Heart left ventricle (tissue), 13 donors: ENCODE measurements at regions not wholly inside any gene's neighbourhood (a gene's known extent, or its start where the extent isn't known, plus 50 kb on each side); places are given as distances from the start of the nearest gene placed in this dataset.

Experiments used
- CTCF ChIP-seq, 12 donors: fragments of 200-600 bp; sonication (generic) in 4 of 12; IDR thresholded peaks; one replicate each; pipeline versions ENCODE4 v1.5.0 to v1.8.0; 2018 to 2022; ENCODE audit warnings: antibody characterized with exemption in 12 of 12, mild to moderate bottlenecking in 5 of 12
- POLR2A ChIP-seq, 2 donors: fragments of 450-650 bp; IDR thresholded peaks; one replicate each; pipeline ENCODE4 v1.6.1; 2017; ENCODE audit warnings: antibody characterized with exemption in 2 of 2, mild to moderate bottlenecking in 2 of 2, moderate library complexity in 2 of 2
- donor health status: ischemic (EF 13 %, LVEDD 7.1; RV severe dilation, severe dysfunction).
- donor health status: DM: no; HTN: yes; CAD: no.
- donor health status: DM: no; HTN: no; CAD: no.
- donor health status: ischemic (EF 25% LVEDD 6.9; RV normal size, moderate dysfunction).
- donor health status: ischemic (EF 25% LVEDD 5.7; RV mildly dilated, moderate dysfunction).
- donor health status: ischemic (EF 35%, LVEDD 5.7; RV mildly dilated, moderate dysfunction).
- donor health status: nonischemic (EF 11% LVEDD 7.7; RV severe dilation, severe dysfunction).
- donor health status: DM: yes; HTN: yes; CAD: no.
- donor health status: PGD.
- donor health status: ischemic (EF 29% LVEDD 5.4; RV normal size, mild dysfunction).
- donor health status: nonischemic (EF 23%, LVEDD 6.1; RV moderate dilation, normal function).

DNA sequence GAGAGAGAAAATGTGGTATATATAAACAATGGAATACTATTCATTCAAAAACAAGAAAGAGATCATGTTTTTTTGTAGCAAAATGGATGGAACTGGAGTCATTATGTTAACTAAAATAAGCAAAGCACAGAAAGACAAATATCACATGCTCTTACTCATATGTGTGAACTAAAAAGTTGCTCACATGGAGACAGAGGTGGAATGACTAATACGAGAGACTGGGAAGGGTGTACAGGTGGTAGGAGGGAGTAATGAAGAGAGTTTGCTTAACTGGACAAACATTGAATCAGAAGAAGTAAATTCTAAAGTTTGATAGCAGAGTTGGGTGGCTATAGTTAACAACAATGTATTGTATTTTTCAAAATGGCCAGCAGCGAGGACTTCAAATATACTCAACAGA, 1080.7 kb upstream of the CHAC2 start:
- TF ChIP-seq CTCF (IDR thresholded peaks at IDR 0.05) (no peak), POLR2A (IDR thresholded peaks at IDR 0.05) (no peak)
